Endodermal cell (in vitro differentiated cells): ENCODE measurements at regions not wholly inside any gene's neighbourhood (a gene's known extent, or its start where the extent isn't known, plus 50 kb on each side); places are given as distances from the start of the nearest gene placed in this dataset.

Source experiments
- DNase-seq: peaks from one replicate; pipeline ENCODE4 v3.0.0-alpha.2; 2017
- H3K27ac ChIP-seq: 2 replicates; pipeline ENCODE4 v1.5.1; 2013; ENCODE audit warnings: mild to moderate bottlenecking, low read depth, low read length, moderate library complexity
- H3K27me3 ChIP-seq: 2 replicates; pipeline ENCODE4 v1.6.1; 2013; ENCODE audit warnings: mild to moderate bottlenecking, low read length, moderate library complexity; ENCODE audit not compliant: insufficient read depth, control insufficient read depth, poor library complexity, severe bottlenecking
- H3K36me3 ChIP-seq: 2 replicates; pipeline ENCODE4 v1.7.0; 2013; ENCODE audit warnings: mild to moderate bottlenecking, low read length, moderate library complexity; ENCODE audit not compliant: control insufficient read depth, insufficient read depth
- H3K4me1 ChIP-seq: one replicate; pipeline ENCODE4 v1.7.0; 2013; ENCODE audit warnings: low read length; ENCODE audit not compliant: control insufficient read depth, insufficient read depth
- H3K4me3 ChIP-seq: 2 replicates; pipeline ENCODE4 v1.5.1; 2013; ENCODE audit warnings: mild to moderate bottlenecking, low read length, moderate library complexity
- H3K9ac ChIP-seq: 2 replicates; pipeline ENCODE4 v1.6.1; 2013; ENCODE audit warnings: mild to moderate bottlenecking, low read length, moderate library complexity; ENCODE audit not compliant: poor library complexity, severe bottlenecking; ENCODE audit errors: extremely low read depth
- H3K9me3 ChIP-seq: 2 replicates; pipeline ENCODE4 v1.6.1; 2013; ENCODE audit warnings: mild to moderate bottlenecking, low read length, moderate library complexity; ENCODE audit not compliant: control insufficient read depth
- H3K27ac Mint-ChIP-seq: 2 replicates; pipeline ENCODE4 v1.8.0; 2020; ENCODE audit warnings: mixed read lengths
- H3K27me3 Mint-ChIP-seq: 2 replicates; pipeline ENCODE4 v1.8.0; 2021; ENCODE audit warnings: mild to moderate bottlenecking, mixed read lengths; ENCODE audit not compliant: insufficient read depth
- H3K36me3 Mint-ChIP-seq: 2 replicates; pipeline ENCODE4 v1.8.0; 2020; ENCODE audit warnings: low read depth, mixed read lengths
- H3K4me1 Mint-ChIP-seq: 2 replicates; pipeline ENCODE4 v1.8.0; 2020; ENCODE audit warnings: mixed read lengths
- H3K4me3 Mint-ChIP-seq: 2 replicates; pipeline ENCODE4 v1.8.0; 2020; ENCODE audit warnings: mild to moderate bottlenecking, moderate library complexity, mixed read lengths
- H3K9me3 Mint-ChIP-seq: 2 replicates; pipeline ENCODE4 v1.8.0; 2020; ENCODE audit warnings: mild to moderate bottlenecking, mixed read lengths
- WGBS, 2 experiments: methylation state at CpG; one replicate each; pipeline versions ENCODE4 v1.1.5 to v1.1.7; 2013; ENCODE audit warnings: missing lambda C conversion rate in 2 of 2, mixed read lengths in 1 of 2; ENCODE audit not compliant: insufficient coverage in 1 of 2, insufficient read length in 1 of 2; 5-methylcytosine and 5-hydroxymethylcytosine counted together
- TF ChIP-seq, protein P1 (sequence below): fragments of 200-600 bp; sonication (generic); conservative IDR thresholded peaks from 2 replicates; pipeline ENCODE4 v1.5.0; 2021; ENCODE audit warnings: antibody characterized with exemption, mild to moderate bottlenecking

- no peaks in the 10 kb centered on the region for H3K9me3 ChIP-seq
- no peak overlapping the region for H3K27ac Mint-ChIP-seq
- peaks cover 5% of the 10 kb centered on the region for H3K4me1 Mint-ChIP-seq
- H3K4me3 ChIP-seq, result no peak overlapping the region
- no peaks in the 10 kb centered on the region for H3K9me3 Mint-ChIP-seq
- no peak overlapping the region for H3K27ac ChIP-seq
- H3K9ac ChIP-seq, result no peak overlapping the region
- H3K36me3 Mint-ChIP-seq, result no peaks in the 10 kb centered on the region
- H3K36me3 ChIP-seq, result no peaks in the 10 kb centered on the region
- no peaks in the 10 kb centered on the region for H3K27me3 Mint-ChIP-seq
- DNase-seq, result no peak
- TF ChIP-seq, protein P1, sequence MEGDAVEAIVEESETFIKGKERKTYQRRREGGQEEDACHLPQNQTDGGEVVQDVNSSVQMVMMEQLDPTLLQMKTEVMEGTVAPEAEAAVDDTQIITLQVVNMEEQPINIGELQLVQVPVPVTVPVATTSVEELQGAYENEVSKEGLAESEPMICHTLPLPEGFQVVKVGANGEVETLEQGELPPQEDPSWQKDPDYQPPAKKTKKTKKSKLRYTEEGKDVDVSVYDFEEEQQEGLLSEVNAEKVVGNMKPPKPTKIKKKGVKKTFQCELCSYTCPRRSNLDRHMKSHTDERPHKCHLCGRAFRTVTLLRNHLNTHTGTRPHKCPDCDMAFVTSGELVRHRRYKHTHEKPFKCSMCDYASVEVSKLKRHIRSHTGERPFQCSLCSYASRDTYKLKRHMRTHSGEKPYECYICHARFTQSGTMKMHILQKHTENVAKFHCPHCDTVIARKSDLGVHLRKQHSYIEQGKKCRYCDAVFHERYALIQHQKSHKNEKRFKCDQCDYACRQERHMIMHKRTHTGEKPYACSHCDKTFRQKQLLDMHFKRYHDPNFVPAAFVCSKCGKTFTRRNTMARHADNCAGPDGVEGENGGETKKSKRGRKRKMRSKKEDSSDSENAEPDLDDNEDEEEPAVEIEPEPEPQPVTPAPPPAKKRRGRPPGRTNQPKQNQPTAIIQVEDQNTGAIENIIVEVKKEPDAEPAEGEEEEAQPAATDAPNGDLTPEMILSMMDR, result no peak
- peaks cover 5% of the 10 kb centered on the region for H3K4me1 ChIP-seq
- H3K4me3 Mint-ChIP-seq, result no peak overlapping the region
- WGBS, 2 experiments, result 89 to 92% methylated on average over 3 to 6 of the region's 6 CpGs
- H3K27me3 ChIP-seq, result no peaks in the 10 kb centered on the region
Measured at GRCh38 chr1:83515578-83516154, 483.3 kb downstream of the TTLL7 start.

DNA sequence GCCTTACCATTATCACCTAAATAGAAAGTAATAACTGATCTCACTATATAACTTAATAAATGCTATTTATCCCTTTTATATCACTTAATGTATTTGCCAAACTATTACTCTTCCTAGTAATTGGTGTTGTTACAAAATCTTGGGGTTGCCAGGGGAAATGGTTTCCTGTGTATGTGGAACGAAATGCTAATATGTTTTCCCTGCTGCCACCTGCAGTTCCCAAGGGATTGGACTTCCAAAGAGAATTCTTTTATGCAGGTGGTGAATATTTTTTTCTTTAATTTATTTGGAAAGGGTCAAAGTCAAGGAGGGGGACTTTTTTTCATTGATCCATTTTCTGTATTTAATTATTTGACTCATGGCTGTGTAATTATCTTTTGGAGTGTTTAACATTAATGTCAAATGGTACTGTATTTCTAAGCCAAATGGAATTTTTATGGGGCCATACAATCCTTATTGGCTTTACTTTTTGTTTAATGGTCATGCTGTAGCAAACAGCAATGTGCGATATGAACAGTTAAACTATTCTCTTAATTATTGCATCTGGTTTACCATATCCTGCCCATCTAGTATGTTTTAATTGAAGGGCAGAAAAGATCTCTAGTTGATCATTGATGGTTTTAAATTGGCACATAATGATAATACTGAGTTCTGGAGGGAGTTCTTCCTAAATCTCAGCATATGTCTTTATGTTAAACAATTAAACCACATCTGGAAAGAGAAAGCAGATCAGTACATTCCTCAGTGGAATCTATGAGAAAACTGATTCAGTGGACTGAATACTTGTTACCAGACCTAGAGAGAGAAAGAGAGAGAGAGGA is 486.3 kb downstream of the TTLL7 start:
- Mint-ChIP-seq H3K27me3 (no peaks in the 10 kb centered on the region), H3K9me3 (no peaks in the 10 kb centered on the region), H3K36me3 (no peaks in the 10 kb centered on the region), H3K27ac (no peak overlapping the region), H3K4me1 (peaks cover 10% of the 10 kb centered on the region), H3K4me3 (no peak overlapping the region)
- H3K36me3 ChIP-seq, result no peaks in the 10 kb centered on the region
- no peaks in the 10 kb centered on the region for H3K9me3 ChIP-seq
- H3K4me3 ChIP-seq, result no peak overlapping the region
- 72% methylated on average over 2 of the region's 2 CpGs; no CpG with 5 or more reads in 1 of the 2 experiments for WGBS, 2 experiments
- no peak overlapping the region for H3K27ac ChIP-seq
- no peaks in the 10 kb centered on the region for H3K4me1 ChIP-seq
- H3K9ac ChIP-seq, result no peak overlapping the region
- TF ChIP-seq, protein P1, result no peak
- no peaks in the 10 kb centered on the region for H3K27me3 ChIP-seq
- no peak for DNase-seq

- H3K4me1 ChIP-seq, result no peaks in the 10 kb centered on the region
- Mint-ChIP-seq H3K27me3 (no peaks in the 10 kb centered on the region), H3K4me3 (no peak overlapping the region), H3K4me1 (peaks cover 10% of the 10 kb centered on the region), H3K9me3 (no peaks in the 10 kb centered on the region), H3K36me3 (no peaks in the 10 kb centered on the region), H3K27ac (no peak overlapping the region)
- no peak overlapping the region for H3K4me3 ChIP-seq
- H3K27ac ChIP-seq, result no peak overlapping the region
- DNase-seq, result no peak
- no peaks in the 10 kb centered on the region for H3K27me3 ChIP-seq
- WGBS, 2 experiments, result 96% methylated on average over 2 of the region's 2 CpGs; no CpG with 5 or more reads in 1 of the 2 experiments
- TF ChIP-seq, protein P1, result no peak
- H3K36me3 ChIP-seq, result no peaks in the 10 kb centered on the region
- no peak overlapping the region for H3K9ac ChIP-seq
- no peaks in the 10 kb centered on the region for H3K9me3 ChIP-seq
Measured at GRCh38 chr1:83511146-83511726, 487.7 kb downstream of the TTLL7 start.
